NB4 (cell line): ENCODE measurements at regions not wholly inside any gene's neighbourhood (a gene's known extent, or its start where the extent isn't known, plus 50 kb on each side); places are given as distances from the start of the nearest gene placed in this dataset.

Source experiments
- DNase-seq: peaks from one replicate; pipeline ENCODE4 v3.0.0; 2010; ENCODE audit warnings: low read depth
- H3K4me3 ChIP-seq: one replicate; pipeline ENCODE4 v1.5.1; 2011; ENCODE audit warnings: mild to moderate bottlenecking, low read depth, low read length, moderate library complexity
- MYC ChIP-seq: IDR thresholded peaks from 2 replicates; pipeline ENCODE4 v1.6.1; 2011; ENCODE audit warnings: low read depth, low read length
- POLR2A ChIP-seq: IDR thresholded peaks from 2 replicates; pipeline ENCODE4 v1.6.1; 2011; ENCODE audit warnings: mild to moderate bottlenecking; ENCODE audit not compliant: insufficient read length; ENCODE audit errors: extremely low read depth
- TF ChIP-seq, protein P1 (sequence below): IDR thresholded peaks from 2 replicates; pipeline ENCODE4 v1.6.1; 2011; ENCODE audit warnings: low read depth, low read length
- TF ChIP-seq, protein P2 (sequence below): IDR thresholded peaks from one replicate; pipeline ENCODE4 v1.5.1; 2012; ENCODE audit warnings: low read depth, low read length

- TF ChIP-seq, protein P1, sequence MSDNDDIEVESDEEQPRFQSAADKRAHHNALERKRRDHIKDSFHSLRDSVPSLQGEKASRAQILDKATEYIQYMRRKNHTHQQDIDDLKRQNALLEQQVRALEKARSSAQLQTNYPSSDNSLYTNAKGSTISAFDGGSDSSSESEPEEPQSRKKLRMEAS: no peak
- TF ChIP-seq, protein P2, sequence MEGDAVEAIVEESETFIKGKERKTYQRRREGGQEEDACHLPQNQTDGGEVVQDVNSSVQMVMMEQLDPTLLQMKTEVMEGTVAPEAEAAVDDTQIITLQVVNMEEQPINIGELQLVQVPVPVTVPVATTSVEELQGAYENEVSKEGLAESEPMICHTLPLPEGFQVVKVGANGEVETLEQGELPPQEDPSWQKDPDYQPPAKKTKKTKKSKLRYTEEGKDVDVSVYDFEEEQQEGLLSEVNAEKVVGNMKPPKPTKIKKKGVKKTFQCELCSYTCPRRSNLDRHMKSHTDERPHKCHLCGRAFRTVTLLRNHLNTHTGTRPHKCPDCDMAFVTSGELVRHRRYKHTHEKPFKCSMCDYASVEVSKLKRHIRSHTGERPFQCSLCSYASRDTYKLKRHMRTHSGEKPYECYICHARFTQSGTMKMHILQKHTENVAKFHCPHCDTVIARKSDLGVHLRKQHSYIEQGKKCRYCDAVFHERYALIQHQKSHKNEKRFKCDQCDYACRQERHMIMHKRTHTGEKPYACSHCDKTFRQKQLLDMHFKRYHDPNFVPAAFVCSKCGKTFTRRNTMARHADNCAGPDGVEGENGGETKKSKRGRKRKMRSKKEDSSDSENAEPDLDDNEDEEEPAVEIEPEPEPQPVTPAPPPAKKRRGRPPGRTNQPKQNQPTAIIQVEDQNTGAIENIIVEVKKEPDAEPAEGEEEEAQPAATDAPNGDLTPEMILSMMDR: no peak
- TF ChIP-seq POLR2A (no peak), MYC (no peak)
- H3K4me3 ChIP-seq: no peak overlapping the region
- no peak for DNase-seq
Observed at GRCh38 chr7:157488281-157488680, 151.5 kb downstream of the DNAJB6 start.

- no peak for DNase-seq
- no peak overlapping the region for H3K4me3 ChIP-seq
- TF ChIP-seq POLR2A (no peak), MYC (no peak)
- TF ChIP-seq, protein P2: no peak
- TF ChIP-seq, protein P1: no peak
Observed at GRCh38 chr7:157488966-157489365, 152.2 kb downstream of the DNAJB6 start.
